NB4 (cell line): ENCODE measurements at regions not wholly inside any gene's neighbourhood (a gene's known extent, or its start where the extent isn't known, plus 50 kb on each side); places are given as distances from the start of the nearest gene placed in this dataset.

ENCODE experiments used
- CTCF ChIP-seq: IDR thresholded peaks from one replicate; pipeline ENCODE4 v1.5.1; 2012; ENCODE audit warnings: low read depth, low read length
- MAX ChIP-seq: IDR thresholded peaks from 2 replicates; pipeline ENCODE4 v1.6.1; 2011; ENCODE audit warnings: low read depth, low read length
- MYC ChIP-seq: IDR thresholded peaks from 2 replicates; pipeline ENCODE4 v1.6.1; 2011; ENCODE audit warnings: low read depth, low read length
- POLR2A ChIP-seq: IDR thresholded peaks from 2 replicates; pipeline ENCODE4 v1.6.1; 2011; ENCODE audit warnings: mild to moderate bottlenecking; ENCODE audit not compliant: insufficient read length; ENCODE audit errors: extremely low read depth

- no peak for TF ChIP-seq MAX
- TF ChIP-seq POLR2A = no peak
- no peak for TF ChIP-seq CTCF
- TF ChIP-seq MYC = no peak
Observed at GRCh38 chr9:38281196-38281595, 111.3 kb upstream of the ALDH1B1 start.
